Spleen (tissue), 11 donors: ENCODE measurements at regions not wholly inside any gene's neighbourhood (a gene's known extent, or its start where the extent isn't known, plus 50 kb on each side); places are given as distances from the start of the nearest gene placed in this dataset.

Experiments used
- DNase-seq: peaks from one replicate; pipeline ENCODE4 v3.0.0-alpha.2; 2020
- H3K27ac ChIP-seq, 8 donors: fragments of 200-600 bp; sonication (generic) in 7 of 8; 1 replicate in 4 of 8; 2 replicates in 4 of 8; pipeline versions ENCODE4 v1.5.0 to v1.8.0; 2016 to 2021; ENCODE audit warnings: inconsistent platforms in 4 of 8, mild to moderate bottlenecking in 4 of 8, moderate library complexity in 1 of 8
- H3K27me3 ChIP-seq, 7 donors: fragments of 200-600 bp; sonication (generic) in 6 of 7; replicated peaks in 1 of 7; 1 replicate in 4 of 7; 2 replicates in 3 of 7; pipeline versions ENCODE4 v1.5.0 to v1.8.0; 2016 to 2021; ENCODE audit warnings: inconsistent platforms in 3 of 7, mild to moderate bottlenecking in 1 of 7
- H3K36me3 ChIP-seq, 6 donors: fragments of 200-600 bp; sonication (generic) in 5 of 6; 1 replicate in 4 of 6; 2 replicates in 2 of 6; pipeline versions ENCODE4 v1.5.0 to v1.8.0; 2016 to 2021; ENCODE audit warnings: inconsistent platforms in 2 of 6
- H3K4me1 ChIP-seq, 6 donors: fragments of 200-600 bp; sonication (generic) in 5 of 6; 1 replicate in 3 of 6; 2 replicates in 3 of 6; pipeline versions ENCODE4 v1.5.0 to v1.8.0; 2016 to 2021; ENCODE audit warnings: inconsistent platforms in 3 of 6
- H3K4me3 ChIP-seq, 8 donors: fragments of 200-600 bp; sonication (generic) in 7 of 8; 1 replicate in 4 of 8; 2 replicates in 4 of 8; pipeline versions ENCODE4 v1.5.0 to v1.8.0; 2016 to 2021; ENCODE audit warnings: inconsistent platforms in 4 of 8, mild to moderate bottlenecking in 4 of 8, moderate library complexity in 2 of 8
- H3K9me3 ChIP-seq, 8 donors: fragments of 200-600 bp; sonication (generic) in 7 of 8; 1 replicate in 4 of 8; 2 replicates in 4 of 8; pipeline versions ENCODE4 v1.5.0 to v1.8.0; 2016 to 2021; ENCODE audit warnings: inconsistent platforms in 4 of 8
- POLR2A ChIP-seq, 3 donors: fragments of 450-650 bp; IDR thresholded peaks; one replicate each; pipeline ENCODE4 v1.5.1; 2017; ENCODE audit warnings: antibody characterized with exemption in 3 of 3, mild to moderate bottlenecking in 1 of 3
- POLR2AphosphoS5 ChIP-seq, 3 donors: sonication (generic); formaldehyde crosslinking; IDR thresholded peaks; one replicate each; pipeline ENCODE4 v1.5.1; 2017; ENCODE audit warnings: antibody characterized with exemption in 3 of 3
- WGBS, 5 donors: extraction: QIAGEN DNeasy Blood & Tissue Kit in 3 of 5; methylation state at CpG; one replicate each; pipeline versions ENCODE4 v1.1.5 to v1.1.7; 2013 to 2018; 5-methylcytosine and 5-hydroxymethylcytosine counted together
- intact Hi-C: fragments of 100-400 bp; cut with DNase I; formaldehyde crosslinking; loops from one replicate; pipeline ENCODE4 v1.15.0; 2023; ENCODE audit warnings: low total_unique reads
- TF ChIP-seq, protein P1 (sequence below), 11 experiments: fragments of 200-600 bp in 7 of 11; fragments of 450-650 bp in 4 of 11; sonication (generic) in 4 of 11; IDR thresholded peaks in 8 of 11; conservative IDR thresholded peaks in 3 of 11; 1 replicate in 7 of 11; 2 replicates in 4 of 11; pipeline versions ENCODE4 v1.4.0 to v1.8.0; 2016 to 2021; ENCODE audit warnings: antibody characterized with exemption in 11 of 11, inconsistent platforms in 4 of 11, mild to moderate bottlenecking in 1 of 11
- donor health status: healthy with polysubstance abuse.
- donor health status: DM: no; HTN: no; CAD: no; lungs with moderate emphysema.
- donor health status: DM: no; HTN: no; CAD: no.
- donor health status: Bipolar disorder and iron deficiency.
- donor health status: healthy.
- donor health status: DM: no; HTN: no; CAD: no.
- donor health status: DM: yes; HTN: yes; CAD: no.

DNA sequence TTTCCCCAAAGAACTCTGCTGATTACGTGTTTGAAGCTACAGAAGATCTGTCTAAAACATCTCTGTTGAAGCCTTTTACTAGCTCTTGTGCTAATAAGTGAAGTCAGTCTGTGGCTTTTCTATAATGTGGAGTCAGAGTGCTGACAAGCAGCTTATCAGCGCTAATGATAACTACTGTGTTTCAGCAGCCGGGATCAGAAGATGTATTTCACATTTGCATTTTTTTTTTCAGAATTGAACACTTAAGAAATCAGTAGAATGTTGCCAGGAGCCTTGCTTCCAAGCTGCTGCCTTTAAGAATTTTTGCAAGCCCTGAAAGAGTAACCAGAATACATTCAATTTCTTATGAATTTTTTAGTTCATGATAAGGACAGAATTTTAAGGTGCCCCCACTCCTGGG is 519.4 kb upstream of the NR5A2 start:
- Histone ChIP-seq H3K4me1 (no peaks in the 10 kb centered on the region), H3K9me3 (peaks cover 0 to 1% (median 0%) of the 10 kb centered on the region in 8 donors), H3K4me3 (no peak overlapping the region), H3K27ac (no peak overlapping the region), H3K27me3 (no peaks in the 10 kb centered on the region), H3K36me3 (no peaks in the 10 kb centered on the region)
- no peak for DNase-seq
- WGBS, 5 donors: 79 to 91% (median 84%) methylated on average over 3 of the region's 3 CpGs
- no peak for TF ChIP-seq POLR2AphosphoS5 (IDR thresholded peaks at IDR 0.05)
- TF ChIP-seq, protein P1, sequence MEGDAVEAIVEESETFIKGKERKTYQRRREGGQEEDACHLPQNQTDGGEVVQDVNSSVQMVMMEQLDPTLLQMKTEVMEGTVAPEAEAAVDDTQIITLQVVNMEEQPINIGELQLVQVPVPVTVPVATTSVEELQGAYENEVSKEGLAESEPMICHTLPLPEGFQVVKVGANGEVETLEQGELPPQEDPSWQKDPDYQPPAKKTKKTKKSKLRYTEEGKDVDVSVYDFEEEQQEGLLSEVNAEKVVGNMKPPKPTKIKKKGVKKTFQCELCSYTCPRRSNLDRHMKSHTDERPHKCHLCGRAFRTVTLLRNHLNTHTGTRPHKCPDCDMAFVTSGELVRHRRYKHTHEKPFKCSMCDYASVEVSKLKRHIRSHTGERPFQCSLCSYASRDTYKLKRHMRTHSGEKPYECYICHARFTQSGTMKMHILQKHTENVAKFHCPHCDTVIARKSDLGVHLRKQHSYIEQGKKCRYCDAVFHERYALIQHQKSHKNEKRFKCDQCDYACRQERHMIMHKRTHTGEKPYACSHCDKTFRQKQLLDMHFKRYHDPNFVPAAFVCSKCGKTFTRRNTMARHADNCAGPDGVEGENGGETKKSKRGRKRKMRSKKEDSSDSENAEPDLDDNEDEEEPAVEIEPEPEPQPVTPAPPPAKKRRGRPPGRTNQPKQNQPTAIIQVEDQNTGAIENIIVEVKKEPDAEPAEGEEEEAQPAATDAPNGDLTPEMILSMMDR (IDR thresholded peaks at IDR 0.05 in 8 of 11, conservative IDR thresholded peaks at IDR 0.05 in 3 of 11): no peak
- no peak for TF ChIP-seq POLR2A (IDR thresholded peaks at IDR 0.05)
- intact Hi-C loops: no loop called here

DNA sequence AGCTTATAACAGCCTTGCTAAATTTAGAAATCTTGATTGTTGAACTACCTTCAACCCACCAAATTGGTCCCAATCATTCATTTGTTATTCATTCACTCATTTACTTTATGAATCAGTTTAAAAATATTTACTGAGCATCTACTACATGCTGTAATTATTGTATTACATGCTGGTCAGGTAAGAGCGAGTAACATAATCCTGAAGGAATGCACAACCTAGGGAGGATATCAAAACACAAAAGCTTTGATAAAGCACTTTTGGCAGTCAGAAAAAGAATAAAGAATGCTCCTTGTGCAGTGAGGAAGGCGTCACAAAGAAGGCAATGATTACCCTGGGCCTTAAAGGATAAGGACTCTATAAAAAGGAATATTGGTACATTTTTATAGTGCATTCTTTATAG is 518.9 kb upstream of the NR5A2 start:
- no peaks in the 10 kb centered on the region for H3K36me3 ChIP-seq
- no peak for DNase-seq
- intact Hi-C loops: no loop called here
- no peaks in the 10 kb centered on the region for H3K27me3 ChIP-seq
- WGBS, 5 donors: 80 to 89% (median 87%) methylated on average over 2 of the region's 2 CpGs
- no peak overlapping the region for H3K4me3 ChIP-seq
- H3K27ac ChIP-seq: no peak overlapping the region
- TF ChIP-seq POLR2A (IDR thresholded peaks at IDR 0.05) (no peak), POLR2AphosphoS5 (IDR thresholded peaks at IDR 0.05) (no peak)
- TF ChIP-seq, protein P1 (IDR thresholded peaks at IDR 0.05 in 8 of 11, conservative IDR thresholded peaks at IDR 0.05 in 3 of 11): no peak
- no peaks in the 10 kb centered on the region for H3K9me3 ChIP-seq
- H3K4me1 ChIP-seq: no peaks in the 10 kb centered on the region

DNA sequence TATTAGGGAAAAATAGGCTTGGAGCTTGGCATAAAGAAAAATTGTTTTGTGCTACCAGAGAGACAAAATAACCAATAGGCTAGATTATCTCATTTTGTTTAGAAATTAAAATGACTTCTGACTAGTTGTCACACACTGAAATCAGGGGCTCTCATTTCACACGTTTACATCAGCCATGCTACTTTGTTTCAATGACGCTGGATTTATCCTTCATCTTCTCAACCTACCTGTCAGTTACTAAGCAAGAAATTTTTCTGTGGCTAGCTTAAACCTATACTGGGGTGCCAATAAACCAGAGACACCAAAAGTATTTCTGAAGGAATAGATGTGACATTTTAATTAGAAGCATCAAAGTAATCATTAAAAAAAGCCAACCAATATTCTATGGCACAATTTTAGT is 518.1 kb upstream of the NR5A2 start:
- WGBS, 5 donors: 84 to 96% (median 92%) methylated on average over 2 of the region's 2 CpGs
- Histone ChIP-seq H3K27ac (no peak overlapping the region), H3K4me3 (no peak overlapping the region), H3K36me3 (no peaks in the 10 kb centered on the region), H3K9me3 (no peaks in the 10 kb centered on the region), H3K4me1 (no peaks in the 10 kb centered on the region), H3K27me3 (no peaks in the 10 kb centered on the region)
- DNase-seq: no peak
- TF ChIP-seq, protein P1 (IDR thresholded peaks at IDR 0.05 in 8 of 11, conservative IDR thresholded peaks at IDR 0.05 in 3 of 11): no peak
- TF ChIP-seq POLR2AphosphoS5 (IDR thresholded peaks at IDR 0.05): no peak
- no peak for TF ChIP-seq POLR2A (IDR thresholded peaks at IDR 0.05)
- intact Hi-C loops: no loop called here

DNA sequence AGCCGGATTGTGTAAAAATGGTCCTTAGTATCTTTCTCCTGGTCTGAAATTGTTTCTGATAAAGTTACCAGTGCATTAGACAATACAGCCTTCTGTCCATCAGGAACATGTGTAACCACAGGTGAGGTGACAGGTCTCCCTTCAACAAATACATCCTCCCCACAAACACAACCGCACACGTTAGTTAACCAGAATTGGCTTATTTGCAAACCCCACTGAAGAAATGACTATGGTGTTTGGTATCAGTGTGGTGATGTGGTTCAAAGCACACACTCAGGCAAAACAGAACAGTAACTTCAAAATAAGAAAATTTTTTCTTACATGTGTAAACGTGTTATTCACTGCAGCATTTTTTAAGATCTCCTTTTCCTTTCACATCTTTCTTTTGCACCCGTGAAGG is 517.2 kb upstream of the NR5A2 start:
- Histone ChIP-seq H3K9me3 (no peaks in the 10 kb centered on the region), H3K27ac (no peak overlapping the region), H3K27me3 (no peaks in the 10 kb centered on the region), H3K36me3 (no peaks in the 10 kb centered on the region), H3K4me3 (no peak overlapping the region), H3K4me1 (no peaks in the 10 kb centered on the region)
- intact Hi-C loops: no loop called here
- no peak for TF ChIP-seq POLR2A (IDR thresholded peaks at IDR 0.05)
- TF ChIP-seq, protein P1 (IDR thresholded peaks at IDR 0.05 in 8 of 11, conservative IDR thresholded peaks at IDR 0.05 in 3 of 11): no peak
- TF ChIP-seq POLR2AphosphoS5 (IDR thresholded peaks at IDR 0.05): no peak
- 55 to 73% (median 66%) methylated on average over 5 of the region's 5 CpGs for WGBS, 5 donors
- no peak for DNase-seq
